ENCODE measurements at regions not wholly inside any gene's neighbourhood (a gene's known extent, or its start where the extent isn't known, plus 50 kb on each side); places are given as distances from the start of the nearest gene placed in this dataset.

GRCh38 chr14:53563628-53564027 is 393.0 kb downstream of the BMP4 start:
- no peak overlapping the region for H3K4me3 ChIP-seq (ENCODE audit: low read depth, low read length)
- no peak for DNase-seq (ENCODE audit: low read depth)
- peaks cover 3% of the 10 kb centered on the region for H3K27me3 ChIP-seq (ENCODE audit: control insufficient read depth, insufficient read depth, low read length)
- H3K36me3 ChIP-seq (ENCODE audit: control insufficient read depth, insufficient read depth, low read length), result no peaks in the 10 kb centered on the region
- CTCF ChIA-PET, result no interaction called here
- POLR2A ChIA-PET, result no interaction called here
- no peak for TF ChIP-seq CTCF (IDR thresholded peaks at IDR 0.05; ENCODE audit: insufficient read depth, low read depth, low read length)

GRCh38 chr14:53553221-53553620 is 400.1 kb upstream of the DDHD1 start:
- no peak overlapping the region for H3K4me3 ChIP-seq (ENCODE audit: low read depth, low read length)
- H3K27me3 ChIP-seq (ENCODE audit: control insufficient read depth, insufficient read depth, low read length), result peaks cover 3% of the 10 kb centered on the region; the same call in 1 of the 2 replicates
- CTCF ChIA-PET, result interaction anchor here (0.7 to 1.2 kb wide), 3 partner anchors 46 to 623 kb away, joined by 3 read pairs; no protein-coding TSS in a partner anchor
- H3K36me3 ChIP-seq (ENCODE audit: control insufficient read depth, insufficient read depth, low read length), result no peaks in the 10 kb centered on the region
- POLR2A ChIA-PET, result no interaction called here
- no peak for TF ChIP-seq CTCF (IDR thresholded peaks at IDR 0.05; ENCODE audit: insufficient read depth, low read depth, low read length)
- no peak for DNase-seq (ENCODE audit: low read depth)

GRCh38 chr14:53551862-53552261 is 398.7 kb upstream of the DDHD1 start:
- H3K4me3 ChIP-seq (ENCODE audit: low read depth, low read length), result no peak overlapping the region
- H3K27me3 ChIP-seq (ENCODE audit: control insufficient read depth, insufficient read depth, low read length), result peaks cover 3% of the 10 kb centered on the region; the same call in 1 of the 2 replicates
- no peak for DNase-seq (ENCODE audit: low read depth)
- CTCF ChIA-PET, result no interaction called here
- TF ChIP-seq CTCF (IDR thresholded peaks at IDR 0.05; ENCODE audit: insufficient read depth, low read depth, low read length), result no peak
- H3K36me3 ChIP-seq (ENCODE audit: control insufficient read depth, insufficient read depth, low read length), result no peaks in the 10 kb centered on the region
- POLR2A ChIA-PET, result no interaction called here

GRCh38 chr14:53550776-53551175 is 397.7 kb upstream of the DDHD1 start:
- ChIA-PET CTCF (no interaction called here), POLR2A (no interaction called here)
- no peaks in the 10 kb centered on the region for H3K36me3 ChIP-seq (ENCODE audit: control insufficient read depth, insufficient read depth, low read length)
- no peak for DNase-seq (ENCODE audit: low read depth)
- no peak overlapping the region for H3K4me3 ChIP-seq (ENCODE audit: low read depth, low read length)
- TF ChIP-seq CTCF (IDR thresholded peaks at IDR 0.05; ENCODE audit: insufficient read depth, low read depth, low read length), result no peak
- peaks cover 3% of the 10 kb centered on the region; the same call in 1 of the 2 replicates for H3K27me3 ChIP-seq (ENCODE audit: control insufficient read depth, insufficient read depth, low read length)

GRCh38 chr14:53549956-53550355 is 396.8 kb upstream of the DDHD1 start:
- ChIA-PET CTCF (interaction anchor here (0.6 to 3.0 kb wide), 4 partner anchors 10 to 414 kb away, joined by 3 to 12 read pairs (median 3); no protein-coding TSS in a partner anchor), POLR2A (interaction anchor here (0.6 kb wide), 1 partner anchor 56 kb away, joined by 4 read pairs; no protein-coding TSS in a partner anchor)
- Histone ChIP-seq H3K4me3 (ENCODE audit: low read depth, low read length) (no peak overlapping the region), H3K27me3 (ENCODE audit: control insufficient read depth, insufficient read depth, low read length) (peaks cover 3% of the 10 kb centered on the region; the same call in 1 of the 2 replicates), H3K36me3 (ENCODE audit: control insufficient read depth, insufficient read depth, low read length) (no peaks in the 10 kb centered on the region)
- no peak for DNase-seq (ENCODE audit: low read depth)
- TF ChIP-seq CTCF (IDR thresholded peaks at IDR 0.05; ENCODE audit: insufficient read depth, low read depth, low read length), result no peak

Measured in BJ (cell line).